Esophagus squamous epithelium (tissue), 5 donors: ENCODE measurements at regions not wholly inside any gene's neighbourhood (a gene's known extent, or its start where the extent isn't known, plus 50 kb on each side); places are given as distances from the start of the nearest gene placed in this dataset.

ENCODE experiments used
- DNase-seq: peaks from one replicate; lab custom pipeline; 2025; lab: John Stamatoyannopoulos, UW
- H3K27ac ChIP-seq, 4 donors: fragments of 200-600 bp; sonication (generic); one replicate each; pipeline ENCODE4 v1.5.1; 2016 to 2019; ENCODE audit warnings: mild to moderate bottlenecking in 1 of 4
- H3K27me3 ChIP-seq, 4 donors: fragments of 200-600 bp; sonication (generic); 1 replicate in 3 of 4; 2 replicates in 1 of 4; pipeline versions ENCODE4 v1.5.1 to v1.6.0; 2017 to 2021; ENCODE audit warnings: antibody characterized with exemption in 1 of 4
- H3K36me3 ChIP-seq, 3 donors: fragments of 200-600 bp; sonication (generic); one replicate each; pipeline ENCODE4 v1.5.1; 2016 to 2019
- H3K4me1 ChIP-seq, 3 donors: fragments of 200-600 bp; sonication (generic); one replicate each; pipeline ENCODE4 v1.5.1; 2017 to 2019
- H3K4me3 ChIP-seq, 4 donors: fragments of 200-600 bp; sonication (generic); 1 replicate in 3 of 4; 2 replicates in 1 of 4; pipeline ENCODE4 v1.5.1; 2016 to 2019; ENCODE audit warnings: mild to moderate bottlenecking in 2 of 4, moderate library complexity in 1 of 4
- H3K9me3 ChIP-seq, 3 donors: fragments of 200-600 bp; sonication (generic); one replicate each; pipeline ENCODE4 v1.5.1; 2016 to 2019
- POLR2A ChIP-seq, 4 donors: fragments of 450-650 bp; IDR thresholded peaks; one replicate each; pipeline ENCODE4 v1.6.1; 2017; ENCODE audit warnings: antibody characterized with exemption in 4 of 4, mild to moderate bottlenecking in 4 of 4, moderate library complexity in 3 of 4
- WGBS, 2 donors: methylation state at CpG; one replicate each; pipeline ENCODE4 v1.1.5; 2018; 5-methylcytosine and 5-hydroxymethylcytosine counted together
- intact Hi-C: fragments of 100-400 bp; cut with DNase I; formaldehyde crosslinking; loops from one replicate; pipeline ENCODE4 v1.15.0; 2022
- TF ChIP-seq, protein P1 (sequence below), 6 experiments: fragments of 450-650 bp in 4 of 6; fragments of 200-600 bp in 2 of 6; sonication (generic) in 2 of 6; IDR thresholded peaks; one replicate each; pipeline ENCODE4 v1.5.1; 2016 to 2019; ENCODE audit warnings: antibody characterized with exemption in 6 of 6, mild to moderate bottlenecking in 4 of 6, moderate library complexity in 4 of 6
- donor health status: DM: yes; HTN: yes; CAD: no.

DNA sequence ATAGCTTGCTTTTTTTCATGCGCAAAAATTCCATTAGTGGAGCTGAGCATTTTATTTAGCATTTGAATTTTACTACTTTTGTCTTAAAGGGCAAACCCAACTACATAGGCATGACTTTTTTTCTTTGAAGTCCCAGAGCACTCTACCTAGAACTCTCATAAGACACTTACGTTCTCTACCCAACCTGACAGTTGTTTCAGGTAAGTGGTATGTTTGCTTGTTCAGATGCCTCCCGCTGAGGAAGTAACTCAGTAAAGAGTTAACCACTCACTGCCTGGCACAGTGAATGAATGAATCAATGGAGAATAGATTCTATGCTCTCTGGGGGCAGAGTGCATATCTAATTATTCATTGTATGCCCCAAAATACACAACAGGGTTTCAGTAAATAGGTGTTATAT is 212.3 kb upstream of the PRDM1 start:
- Histone ChIP-seq H3K36me3 (no peaks in the 10 kb centered on the region), H3K27me3 (no peaks in the 10 kb centered on the region), H3K9me3 (no peaks in the 10 kb centered on the region), H3K4me1 (peaks cover 0 to 9% (median 0%) of the 10 kb centered on the region in 3 donors), H3K27ac (no peak overlapping the region), H3K4me3 (no peak overlapping the region)
- TF ChIP-seq, protein P1, sequence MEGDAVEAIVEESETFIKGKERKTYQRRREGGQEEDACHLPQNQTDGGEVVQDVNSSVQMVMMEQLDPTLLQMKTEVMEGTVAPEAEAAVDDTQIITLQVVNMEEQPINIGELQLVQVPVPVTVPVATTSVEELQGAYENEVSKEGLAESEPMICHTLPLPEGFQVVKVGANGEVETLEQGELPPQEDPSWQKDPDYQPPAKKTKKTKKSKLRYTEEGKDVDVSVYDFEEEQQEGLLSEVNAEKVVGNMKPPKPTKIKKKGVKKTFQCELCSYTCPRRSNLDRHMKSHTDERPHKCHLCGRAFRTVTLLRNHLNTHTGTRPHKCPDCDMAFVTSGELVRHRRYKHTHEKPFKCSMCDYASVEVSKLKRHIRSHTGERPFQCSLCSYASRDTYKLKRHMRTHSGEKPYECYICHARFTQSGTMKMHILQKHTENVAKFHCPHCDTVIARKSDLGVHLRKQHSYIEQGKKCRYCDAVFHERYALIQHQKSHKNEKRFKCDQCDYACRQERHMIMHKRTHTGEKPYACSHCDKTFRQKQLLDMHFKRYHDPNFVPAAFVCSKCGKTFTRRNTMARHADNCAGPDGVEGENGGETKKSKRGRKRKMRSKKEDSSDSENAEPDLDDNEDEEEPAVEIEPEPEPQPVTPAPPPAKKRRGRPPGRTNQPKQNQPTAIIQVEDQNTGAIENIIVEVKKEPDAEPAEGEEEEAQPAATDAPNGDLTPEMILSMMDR (IDR thresholded peaks at IDR 0.05) = no peak
- no peak for TF ChIP-seq POLR2A (IDR thresholded peaks at IDR 0.05)
- no peak for DNase-seq
- 40 to 61% methylated on average over 3 of the region's 3 CpGs for WGBS, 2 donors
- intact Hi-C loops = no loop called here

DNA sequence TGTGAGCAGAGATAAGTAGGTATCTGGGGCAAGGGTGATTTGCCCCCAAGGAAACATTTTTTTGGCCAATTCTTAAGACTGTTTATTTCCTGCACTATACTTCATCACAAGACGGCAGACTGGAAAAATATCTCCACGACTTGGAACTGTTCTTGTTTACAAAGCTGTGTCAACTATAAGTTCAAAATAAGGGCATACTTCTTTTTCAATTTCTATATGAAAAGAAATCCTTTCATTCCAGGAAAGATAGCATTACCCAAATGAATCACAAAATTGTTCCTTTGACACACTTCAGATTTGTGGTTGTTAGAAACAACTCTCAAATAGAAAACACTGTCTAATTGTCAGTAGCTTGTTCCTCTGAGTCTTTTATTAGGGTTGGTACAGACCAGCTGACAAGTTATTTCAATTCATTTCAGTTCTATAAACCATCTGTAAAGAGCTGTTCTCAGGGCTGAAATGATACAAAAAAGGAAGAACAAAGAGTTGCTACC is 212.9 kb upstream of the PRDM1 start:
- Histone ChIP-seq H3K4me3 (no peak overlapping the region), H3K36me3 (no peaks in the 10 kb centered on the region), H3K27ac (no peak overlapping the region), H3K9me3 (no peaks in the 10 kb centered on the region), H3K4me1 (peaks cover 0 to 9% (median 0%) of the 10 kb centered on the region in 3 donors), H3K27me3 (no peaks in the 10 kb centered on the region)
- no peak for TF ChIP-seq POLR2A (IDR thresholded peaks at IDR 0.05)
- TF ChIP-seq, protein P1 (IDR thresholded peaks at IDR 0.05) = no peak
- intact Hi-C loops = no loop called here
- no peak for DNase-seq
- 7 to 15% methylated on average over 2 of the region's 2 CpGs for WGBS, 2 donors

DNA sequence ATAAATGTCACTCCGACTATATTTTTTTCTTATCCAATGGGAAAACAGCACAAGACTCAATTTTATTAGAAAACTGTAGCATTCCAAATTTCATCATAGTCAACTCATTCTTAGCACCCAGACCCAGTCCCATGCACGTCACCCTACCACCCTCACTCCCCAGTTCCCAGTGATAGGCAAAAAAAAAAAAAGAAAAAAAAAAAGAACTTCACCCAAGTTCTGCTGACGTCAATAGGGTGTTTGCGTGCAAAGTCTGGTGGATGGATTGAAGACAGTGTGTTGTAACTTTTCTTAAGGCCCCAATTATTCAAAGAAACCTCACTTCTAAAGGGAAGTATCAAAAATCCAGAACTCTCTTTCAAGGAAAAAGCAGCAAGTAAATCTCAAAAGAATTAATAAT is 213.9 kb upstream of the PRDM1 start:
- no peaks in the 10 kb centered on the region for H3K9me3 ChIP-seq
- TF ChIP-seq, protein P1 (IDR thresholded peaks at IDR 0.05) = no peak
- TF ChIP-seq POLR2A (IDR thresholded peaks at IDR 0.05) = no peak
- no peaks in the 10 kb centered on the region for H3K27me3 ChIP-seq
- H3K27ac ChIP-seq = no peak overlapping the region
- WGBS, 2 donors = 65 to 75% methylated on average over 4 of the region's 4 CpGs
- no peaks in the 10 kb centered on the region for H3K36me3 ChIP-seq
- H3K4me1 ChIP-seq = peaks cover 0 to 9% (median 0%) of the 10 kb centered on the region in 3 donors
- intact Hi-C loops = no loop called here
- DNase-seq = no peak
- H3K4me3 ChIP-seq = no peak overlapping the region

DNA sequence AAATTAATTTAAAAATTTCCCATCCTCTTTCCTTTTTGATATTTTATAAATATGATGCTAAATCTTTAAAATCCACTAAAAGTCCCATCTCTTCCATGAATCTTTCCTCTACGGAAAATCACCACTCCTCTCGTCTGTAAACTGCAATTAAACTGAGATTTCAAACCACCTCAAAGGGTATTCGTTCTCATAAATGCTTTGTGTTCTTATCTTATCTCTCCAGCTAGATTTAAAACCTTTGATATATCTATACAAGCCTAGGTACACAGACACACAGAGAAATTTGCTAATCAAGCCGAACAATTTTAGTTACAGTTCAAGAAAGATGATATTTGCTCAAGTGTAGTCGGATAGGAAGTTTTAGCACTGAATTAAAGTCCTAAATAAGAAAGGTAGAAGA is 214.6 kb upstream of the PRDM1 start:
- Histone ChIP-seq H3K27ac (no peak overlapping the region), H3K4me1 (peaks cover 0 to 9% (median 0%) of the 10 kb centered on the region in 3 donors), H3K4me3 (no peak overlapping the region), H3K36me3 (no peaks in the 10 kb centered on the region), H3K9me3 (no peaks in the 10 kb centered on the region), H3K27me3 (no peaks in the 10 kb centered on the region)
- no peak for TF ChIP-seq POLR2A (IDR thresholded peaks at IDR 0.05)
- TF ChIP-seq, protein P1 (IDR thresholded peaks at IDR 0.05) = no peak
- intact Hi-C loops = no loop called here
- 72 to 73% methylated on average over 5 of the region's 5 CpGs for WGBS, 2 donors
- DNase-seq = no peak

DNA sequence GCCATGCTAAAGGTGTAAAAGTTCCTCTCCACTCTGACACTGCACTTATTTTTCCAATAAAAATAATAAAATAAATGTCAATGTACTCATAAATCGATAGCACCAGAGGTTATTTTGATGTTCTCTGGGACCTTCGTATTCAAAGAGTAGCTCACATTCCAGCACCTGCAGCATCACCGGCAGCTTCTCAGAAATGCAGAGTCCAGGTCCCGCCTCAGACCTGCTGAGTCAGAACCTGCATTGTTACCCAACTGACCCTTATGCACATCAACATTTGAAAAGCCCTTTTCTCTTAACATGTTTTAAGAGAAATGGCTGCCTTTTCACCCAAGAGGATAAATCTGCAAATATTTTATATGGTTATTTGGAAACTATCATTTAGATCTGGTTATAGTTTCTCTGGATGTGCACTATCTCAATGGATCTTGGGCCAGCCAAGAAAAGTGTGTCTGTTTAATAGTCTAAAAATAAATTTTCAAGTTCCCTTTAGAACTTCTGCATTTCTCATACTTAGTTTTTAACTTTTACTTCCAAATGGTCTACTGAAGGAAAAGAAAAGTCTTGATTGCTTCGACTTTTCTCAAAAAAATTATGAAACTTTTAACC is 216.2 kb upstream of the PRDM1 start:
- Histone ChIP-seq H3K4me3 (no peak overlapping the region), H3K4me1 (peaks cover 0 to 9% (median 0%) of the 10 kb centered on the region in 3 donors), H3K9me3 (no peaks in the 10 kb centered on the region), H3K27ac (no peak overlapping the region), H3K27me3 (no peaks in the 10 kb centered on the region), H3K36me3 (no peaks in the 10 kb centered on the region)
- intact Hi-C loops = no loop called here
- no peak for DNase-seq
- WGBS, 2 donors = 75 to 81% methylated on average over 5 of the region's 5 CpGs
- TF ChIP-seq, protein P1 (IDR thresholded peaks at IDR 0.05) = no peak
- no peak for TF ChIP-seq POLR2A (IDR thresholded peaks at IDR 0.05)
